ENCODE measurements at regions not wholly inside any gene's neighbourhood (a gene's known extent, or its start where the extent isn't known, plus 50 kb on each side); places are given as distances from the start of the nearest gene placed in this dataset.

DNA sequence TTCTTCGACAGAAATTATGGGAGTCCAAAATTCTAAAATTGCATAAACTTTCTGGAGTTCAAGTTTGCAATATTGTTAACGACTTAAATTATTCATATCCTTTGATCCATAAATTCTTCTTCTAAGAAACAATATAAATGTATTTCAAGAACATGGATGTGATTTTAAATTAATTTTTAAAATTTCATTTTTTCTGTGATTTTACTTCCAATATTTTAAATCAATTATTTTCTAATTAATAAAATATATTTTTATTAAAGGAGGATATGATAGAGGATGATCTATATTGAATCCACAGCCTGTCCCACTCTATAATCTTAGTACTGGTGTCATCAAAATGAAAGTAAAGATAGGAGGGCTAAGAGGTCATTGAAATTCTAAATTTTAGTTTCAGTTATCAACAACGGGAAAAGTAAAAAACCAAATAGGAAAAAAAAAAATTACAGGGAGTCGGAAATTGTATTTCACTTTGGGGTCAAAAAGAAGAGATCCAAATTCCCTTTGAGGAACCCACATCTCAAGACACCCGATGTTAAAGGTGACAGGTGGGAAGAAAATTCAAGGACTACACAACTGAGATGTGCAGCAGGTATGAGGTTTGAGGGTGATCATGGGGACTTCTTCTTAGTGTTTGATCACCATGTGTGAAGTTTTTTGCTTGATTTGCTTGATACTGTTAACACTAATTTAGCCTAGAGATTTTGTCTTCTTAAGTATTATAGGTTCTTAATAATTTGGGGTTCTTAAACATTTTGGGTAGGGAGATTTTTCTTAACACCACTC, 154.8 kb upstream of the RGS18 start:
- TF ChIP-seq, protein P1, sequence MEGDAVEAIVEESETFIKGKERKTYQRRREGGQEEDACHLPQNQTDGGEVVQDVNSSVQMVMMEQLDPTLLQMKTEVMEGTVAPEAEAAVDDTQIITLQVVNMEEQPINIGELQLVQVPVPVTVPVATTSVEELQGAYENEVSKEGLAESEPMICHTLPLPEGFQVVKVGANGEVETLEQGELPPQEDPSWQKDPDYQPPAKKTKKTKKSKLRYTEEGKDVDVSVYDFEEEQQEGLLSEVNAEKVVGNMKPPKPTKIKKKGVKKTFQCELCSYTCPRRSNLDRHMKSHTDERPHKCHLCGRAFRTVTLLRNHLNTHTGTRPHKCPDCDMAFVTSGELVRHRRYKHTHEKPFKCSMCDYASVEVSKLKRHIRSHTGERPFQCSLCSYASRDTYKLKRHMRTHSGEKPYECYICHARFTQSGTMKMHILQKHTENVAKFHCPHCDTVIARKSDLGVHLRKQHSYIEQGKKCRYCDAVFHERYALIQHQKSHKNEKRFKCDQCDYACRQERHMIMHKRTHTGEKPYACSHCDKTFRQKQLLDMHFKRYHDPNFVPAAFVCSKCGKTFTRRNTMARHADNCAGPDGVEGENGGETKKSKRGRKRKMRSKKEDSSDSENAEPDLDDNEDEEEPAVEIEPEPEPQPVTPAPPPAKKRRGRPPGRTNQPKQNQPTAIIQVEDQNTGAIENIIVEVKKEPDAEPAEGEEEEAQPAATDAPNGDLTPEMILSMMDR (conservative IDR thresholded peaks at IDR 0.05 in 1 of 2, IDR thresholded peaks at IDR 0.05 in 1 of 2; ENCODE audit: low read depth in 1 of 2, low read length in 2 of 2) = no peak
- no peak for TF ChIP-seq EZH2 (IDR thresholded peaks at IDR 0.05; ENCODE audit: low read length, missing control alignments)

Data from fibroblast of lung (primary cell).